ENCODE measurements at regions not wholly inside any gene's neighbourhood (a gene's known extent, or its start where the extent isn't known, plus 50 kb on each side); places are given as distances from the start of the nearest gene placed in this dataset.

- WGBS, 4 donors, result 67 to 75% (median 73%) methylated on average over 2 of the region's 2 CpGs
- no peak overlapping the region for H3K4me3 ChIP-seq
- intact Hi-C loops (cut with DNase I), result no loop called here
- H3K27me3 ChIP-seq, result no peaks in the 10 kb centered on the region
- no peaks in the 10 kb centered on the region for H3K9me3 ChIP-seq
- no peaks in the 10 kb centered on the region for H3K36me3 ChIP-seq
- no peak overlapping the region for H3K27ac ChIP-seq
- TF ChIP-seq CTCF (IDR thresholded peaks at IDR 0.05), result no peak
- no peak for TF ChIP-seq POLR2A (IDR thresholded peaks at IDR 0.05)
- DNase-seq, result no peak
- H3K4me1 ChIP-seq, result peaks cover 0 to 12% (median 0%) of the 10 kb centered on the region in 12 donors
- no peak for ATAC-seq
Measured at GRCh38 chr10:36766415-36766810, 359.0 kb upstream of the ANKRD30A start.

GRCh38 chr10:36765782-36766414 lies 359.5 kb upstream of the ANKRD30A start:
- TF ChIP-seq CTCF (IDR thresholded peaks at IDR 0.05), result no peak
- no peak for TF ChIP-seq POLR2A (IDR thresholded peaks at IDR 0.05)
- Histone ChIP-seq H3K27ac (no peak overlapping the region), H3K36me3 (no peaks in the 10 kb centered on the region), H3K4me1 (peaks cover 0 to 12% (median 0%) of the 10 kb centered on the region in 12 donors), H3K4me3 (no peak overlapping the region), H3K9me3 (no peaks in the 10 kb centered on the region), H3K27me3 (no peaks in the 10 kb centered on the region)
- DNase-seq, result no peak
- 58 to 76% (median 62%) methylated on average over 2 of the region's 2 CpGs for WGBS, 4 donors
- no peak for ATAC-seq
- intact Hi-C loops (cut with DNase I), result no loop called here

- no peak for TF ChIP-seq POLR2A (IDR thresholded peaks at IDR 0.05)
- TF ChIP-seq CTCF (IDR thresholded peaks at IDR 0.05), result no peak
- H3K27ac ChIP-seq, result no peak overlapping the region
- no peak for DNase-seq
- H3K4me1 ChIP-seq, result peaks cover 0 to 12% (median 0%) of the 10 kb centered on the region in 12 donors
- no peak for ATAC-seq
- H3K9me3 ChIP-seq, result no peaks in the 10 kb centered on the region
- H3K27me3 ChIP-seq, result no peaks in the 10 kb centered on the region
- H3K4me3 ChIP-seq, result no peak overlapping the region
- intact Hi-C loops (cut with DNase I), result no loop called here
- 89 to 97% (median 95%) methylated on average over 4 of the region's 4 CpGs for WGBS, 4 donors
- no peaks in the 10 kb centered on the region for H3K36me3 ChIP-seq
Measured at GRCh38 chr10:36764823-36765222, 360.6 kb upstream of the ANKRD30A start.

- ATAC-seq, result no peak
- intact Hi-C loops (cut with DNase I), result no loop called here
Measured at GRCh38 chr10:36761121-36761520, 364.3 kb upstream of the ANKRD30A start.

More at GRCh38 chr10:36761121-36761520, 364.3 kb upstream of the ANKRD30A start:
- WGBS, 4 donors, result 84 to 100% (median 95%) methylated on average over 1 of the region's 1 CpG
- H3K9me3 ChIP-seq, result no peaks in the 10 kb centered on the region
- no peaks in the 10 kb centered on the region for H3K27me3 ChIP-seq
- no peak for DNase-seq
- no peak overlapping the region for H3K4me3 ChIP-seq
- TF ChIP-seq CTCF (IDR thresholded peaks at IDR 0.05), result no peak
- no peak for TF ChIP-seq POLR2A (IDR thresholded peaks at IDR 0.05)
- H3K27ac ChIP-seq, result no peak overlapping the region
- peaks cover 0 to 11% (median 0%) of the 10 kb centered on the region in 12 donors for H3K4me1 ChIP-seq
- H3K36me3 ChIP-seq, result no peaks in the 10 kb centered on the region
